ENCODE measurements at regions not wholly inside any gene's neighbourhood (a gene's known extent, or its start where the extent isn't known, plus 50 kb on each side); places are given as distances from the start of the nearest gene placed in this dataset.

- TF ChIP-seq POLR2AphosphoS5 (IDR thresholded peaks at IDR 0.05; ENCODE audit: low read depth, low read length) (no peak), REST (IDR thresholded peaks at IDR 0.05; ENCODE audit: insufficient read depth in 1 of 2, low read depth in 2 of 2, low read length in 2 of 2) (no peak)
Observed at GRCh38 chr10:89134963-89135362, 72.2 kb downstream of the CH25H start.

All from PFSK-1 (cell line).